GM18861 (cell line): ENCODE measurements at regions not wholly inside any gene's neighbourhood (a gene's known extent, or its start where the extent isn't known, plus 50 kb on each side); places are given as distances from the start of the nearest gene placed in this dataset.
"Not testable (repeated sequence)": the region's sequence is repeated elsewhere in the genome, so short reads cannot be mapped to it uniquely, and the experiment has no call there.

Experiments
- ATAC-seq: cut with Tn5 transposase; IDR thresholded peaks from one replicate; pipeline ENCODE4 v1.9.1; 2021; ENCODE audit not compliant: unreplicated experiment

- peak; percentile 88 for ATAC-seq
Observed at GRCh38 chr2:2901384-2902345, 476.0 kb downstream of the EIPR1 start.

GRCh38 chr2:2899826-2900225 lies 477.8 kb downstream of the EIPR1 start:
- ATAC-seq: no peak

- ATAC-seq: no peak
Observed at GRCh38 chr2:2898744-2899143, 478.9 kb downstream of the EIPR1 start.

GRCh38 chr2:2896643-2897042 lies 481.0 kb downstream of the EIPR1 start:
- ATAC-seq: no peak

- no peak for ATAC-seq
Observed at GRCh38 chr2:2896011-2896410, 481.6 kb downstream of the EIPR1 start.

GRCh38 chr2:2894011-2894410 lies 483.6 kb downstream of the EIPR1 start:
- ATAC-seq: not testable (repeated sequence)

GRCh38 chr2:2892892-2893291 lies 484.7 kb downstream of the EIPR1 start:
- ATAC-seq: no peak

GRCh38 chr2:2892378-2892777 lies 485.2 kb downstream of the EIPR1 start:
- no peak for ATAC-seq

- no peak for ATAC-seq
Observed at GRCh38 chr2:2890901-2891300, 486.7 kb downstream of the EIPR1 start.

- no peak for ATAC-seq
Observed at GRCh38 chr2:2890246-2890645, 487.4 kb downstream of the EIPR1 start.

GRCh38 chr2:2889646-2890045 lies 488.0 kb downstream of the EIPR1 start:
- ATAC-seq: no peak

- ATAC-seq: no peak
Observed at GRCh38 chr2:2889141-2889540, 488.5 kb downstream of the EIPR1 start.

GRCh38 chr2:2887772-2888387 lies 489.7 kb downstream of the EIPR1 start:
- ATAC-seq: no peak

- no peak for ATAC-seq
Observed at GRCh38 chr2:2886922-2887321, 490.7 kb downstream of the EIPR1 start.

GRCh38 chr2:2881499-2881898 lies 496.1 kb downstream of the EIPR1 start:
- no peak for ATAC-seq

GRCh38 chr2:2880938-2881337 lies 496.7 kb downstream of the EIPR1 start:
- no peak for ATAC-seq

- ATAC-seq: peak; percentile 100
Observed at GRCh38 chr2:2879781-2880180, 497.8 kb downstream of the EIPR1 start.

GRCh38 chr2:2879071-2879470 lies 498.5 kb downstream of the EIPR1 start:
- no peak for ATAC-seq

GRCh38 chr2:2877427-2877826 lies 500.2 kb downstream of the EIPR1 start:
- no peak for ATAC-seq

GRCh38 chr2:2876331-2877221 lies 501.0 kb downstream of the EIPR1 start:
- no peak for ATAC-seq

GRCh38 chr2:2875831-2876230 lies 501.8 kb downstream of the EIPR1 start:
- no peak for ATAC-seq
